Mesenchymal stem cell (in vitro differentiated cells and primary cell): ENCODE measurements at regions not wholly inside any gene's neighbourhood (a gene's known extent, or its start where the extent isn't known, plus 50 kb on each side); places are given as distances from the start of the nearest gene placed in this dataset.

Source experiments
- DNase-seq: peaks from one replicate; pipeline ENCODE4 v3.0.0-alpha.2; 2013
- H2AFZ ChIP-seq: one replicate; pipeline ENCODE4 v1.6.1; 2013; ENCODE audit warnings: low read depth, mild to moderate bottlenecking, control low read depth, inconsistent platforms, low read length, moderate library complexity
- H2AK5ac ChIP-seq: 2 replicates; pipeline ENCODE4 v1.6.1; 2013; ENCODE audit warnings: low read length, moderate library complexity, mild to moderate bottlenecking, inconsistent platforms; ENCODE audit not compliant: severe bottlenecking
- H2BK120ac ChIP-seq: one replicate; pipeline ENCODE4 v1.6.1; 2013; ENCODE audit warnings: low read depth, mild to moderate bottlenecking, inconsistent platforms, low read length, moderate library complexity
- H2BK12ac ChIP-seq, 2 experiments: one replicate each; pipeline ENCODE4 v1.6.1; 2013; ENCODE audit warnings: inconsistent platforms in 2 of 2, low read length in 2 of 2, mild to moderate bottlenecking in 2 of 2, moderate library complexity in 2 of 2, control low read depth in 1 of 2
- H2BK15ac ChIP-seq: one replicate; pipeline ENCODE4 v1.6.1; 2013; ENCODE audit warnings: mild to moderate bottlenecking, low read depth, inconsistent platforms; ENCODE audit not compliant: poor library complexity, severe bottlenecking
- H2BK5ac ChIP-seq: 2 replicates; pipeline ENCODE4 v1.6.1; 2013; ENCODE audit warnings: low read depth, mild to moderate bottlenecking, low read length, control low read depth, inconsistent platforms; ENCODE audit not compliant: poor library complexity, severe bottlenecking
- H3K14ac ChIP-seq, 2 experiments: one replicate each; pipeline ENCODE4 v1.6.1; 2013; ENCODE audit warnings: inconsistent platforms in 2 of 2, low read length in 2 of 2, control low read depth in 1 of 2, mild to moderate bottlenecking in 1 of 2, moderate library complexity in 1 of 2
- H3K18ac ChIP-seq, 2 experiments: one replicate each; pipeline ENCODE4 v1.6.1; 2013; ENCODE audit warnings: inconsistent platforms in 2 of 2, low read length in 2 of 2, control low read depth in 1 of 2, low read depth in 1 of 2, mild to moderate bottlenecking in 1 of 2
- H3K23ac ChIP-seq, 2 experiments: one replicate each; pipeline ENCODE4 v1.6.1; 2013; ENCODE audit warnings: inconsistent platforms in 2 of 2, low read length in 2 of 2, mild to moderate bottlenecking in 2 of 2, moderate library complexity in 2 of 2, control low read depth in 1 of 2
- H3K27ac ChIP-seq: 2 replicates; pipeline ENCODE4 v1.5.1; 2013; ENCODE audit warnings: mild to moderate bottlenecking, moderate library complexity, low read length, control low read depth, inconsistent platforms; ENCODE audit not compliant: poor library complexity, severe bottlenecking
- H3K27me3 ChIP-seq, 2 experiments: 2 replicates each; pipeline versions ENCODE4 v1.6.1 to v1.7.0; 2013; ENCODE audit warnings: low read length in 2 of 2, mild to moderate bottlenecking in 2 of 2, moderate library complexity in 2 of 2, control low read depth in 1 of 2, inconsistent platforms in 1 of 2; ENCODE audit not compliant: control insufficient read depth in 1 of 2, insufficient read depth in 1 of 2
- H3K36me3 ChIP-seq, 2 experiments: 2 replicates each; pipeline versions ENCODE4 v1.6.1 to v1.7.0; 2013; ENCODE audit warnings: low read length in 2 of 2, control low read depth in 1 of 2, inconsistent platforms in 1 of 2, low read depth in 1 of 2, mild to moderate bottlenecking in 1 of 2; ENCODE audit not compliant: insufficient read depth in 2 of 2, control insufficient read depth in 1 of 2
- H3K4ac ChIP-seq, 2 experiments: one replicate each; pipeline ENCODE4 v1.6.1; 2013; ENCODE audit warnings: inconsistent platforms in 2 of 2, low read length in 2 of 2, mild to moderate bottlenecking in 2 of 2, moderate library complexity in 2 of 2, control low read depth in 1 of 2, low read depth in 1 of 2
- H3K4me1 ChIP-seq: 2 replicates; pipeline ENCODE4 v1.6.1; 2013; ENCODE audit warnings: low read depth, low read length, control low read depth; ENCODE audit not compliant: control insufficient read depth, insufficient read depth
- H3K4me2 ChIP-seq: 2 replicates; pipeline ENCODE4 v1.6.1; 2013; ENCODE audit warnings: low read length, mild to moderate bottlenecking, inconsistent platforms; ENCODE audit not compliant: poor library complexity, severe bottlenecking
- H3K4me3 ChIP-seq, 2 experiments: 2 replicates each; pipeline versions ENCODE4 v1.5.1 to v1.7.0; 2013; ENCODE audit warnings: low read length in 2 of 2, mild to moderate bottlenecking in 2 of 2, control low read depth in 1 of 2, low read depth in 1 of 2; ENCODE audit not compliant: insufficient read depth in 1 of 2
- H3K79me1 ChIP-seq: replicated peaks from 2 replicates; pipeline ENCODE4 v1.6.1; 2013; ENCODE audit warnings: mild to moderate bottlenecking, control low read depth, low read length, inconsistent platforms; ENCODE audit not compliant: poor library complexity, severe bottlenecking
- H3K9ac ChIP-seq: 2 replicates; pipeline ENCODE4 v1.7.0; 2013; ENCODE audit warnings: mild to moderate bottlenecking, low read length, moderate library complexity
- H3K9me3 ChIP-seq: 2 replicates; pipeline ENCODE4 v1.7.0; 2013; ENCODE audit warnings: mild to moderate bottlenecking, low read length; ENCODE audit not compliant: control insufficient read depth
- H4K8ac ChIP-seq: one replicate; pipeline ENCODE4 v1.6.1; 2013; ENCODE audit warnings: inconsistent platforms, mild to moderate bottlenecking, low read length, moderate library complexity
- H4K91ac ChIP-seq: one replicate; pipeline ENCODE4 v1.6.1; 2013; ENCODE audit warnings: mild to moderate bottlenecking, low read length, inconsistent platforms
- WGBS: methylation state at CpG from one replicate; pipeline ENCODE4 v1.1.7; 2013; ENCODE audit warnings: mixed read lengths; 5-methylcytosine and 5-hydroxymethylcytosine counted together

DNA sequence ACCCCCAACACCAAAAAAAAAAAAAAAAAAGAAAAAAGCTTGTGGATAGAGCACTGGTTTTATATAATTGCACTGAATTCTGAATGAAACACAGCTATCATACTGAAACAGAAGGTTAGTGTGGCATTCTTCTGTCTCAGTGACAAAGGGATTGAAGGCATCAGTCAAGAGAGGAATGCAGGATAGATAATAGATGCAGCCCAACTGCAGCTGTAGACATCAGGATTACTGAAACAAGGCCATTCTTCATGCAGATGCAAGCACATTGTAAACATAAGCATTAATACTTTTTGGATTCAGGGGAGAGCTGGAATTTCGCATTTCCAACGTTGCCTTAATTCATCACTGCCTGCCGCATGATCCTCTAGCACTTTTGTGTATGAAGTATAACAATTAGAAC lies 897.4 kb upstream of the KLHL29 start:
- WGBS, result 83% methylated on average over 3 of the region's 3 CpGs
- H4K91ac ChIP-seq, result no peak overlapping the region
- H3K79me1 ChIP-seq, result no peaks in the 10 kb centered on the region
- H2BK12ac ChIP-seq, result no peak overlapping the region
- H2BK120ac ChIP-seq, result no peak overlapping the region
- no peak overlapping the region for H3K4me2 ChIP-seq
- no peak overlapping the region for H2BK15ac ChIP-seq
- H2BK5ac ChIP-seq, result no peak overlapping the region
- no peak overlapping the region for H4K8ac ChIP-seq
- H2AK5ac ChIP-seq, result no peak overlapping the region
- no peak overlapping the region for H3K9ac ChIP-seq
- H3K4me1 ChIP-seq, result no peaks in the 10 kb centered on the region
- no peak overlapping the region for H2AFZ ChIP-seq
- H3K18ac ChIP-seq, result no peak overlapping the region
- H3K27ac ChIP-seq, result no peak overlapping the region
- no peak for DNase-seq
- no peak overlapping the region for H3K14ac ChIP-seq
- no peak overlapping the region for H3K4ac ChIP-seq
- H3K23ac ChIP-seq, result no peak overlapping the region
- H3K36me3 ChIP-seq, result no peaks in the 10 kb centered on the region
- no peaks in the 10 kb centered on the region for H3K9me3 ChIP-seq
- no peak overlapping the region for H3K4me3 ChIP-seq
- peaks cover 0 to 60% of the 10 kb centered on the region in 2 experiments for H3K27me3 ChIP-seq

- no peak overlapping the region for H3K4me3 ChIP-seq
- H4K8ac ChIP-seq, result no peak overlapping the region
- no peak overlapping the region for H3K27ac ChIP-seq
- H3K18ac ChIP-seq, result no peak overlapping the region
- no peak overlapping the region for H3K9ac ChIP-seq
- no peak overlapping the region for H2BK12ac ChIP-seq
- no peak overlapping the region for H3K4ac ChIP-seq
- peaks cover 0 to 32% of the 10 kb centered on the region in 2 experiments for H3K27me3 ChIP-seq
- no peaks in the 10 kb centered on the region for H3K36me3 ChIP-seq
- H3K79me1 ChIP-seq, result no peaks in the 10 kb centered on the region
- no peak overlapping the region for H2BK120ac ChIP-seq
- no peaks in the 10 kb centered on the region for H3K4me1 ChIP-seq
- H4K91ac ChIP-seq, result no peak overlapping the region
- H3K9me3 ChIP-seq, result no peaks in the 10 kb centered on the region
- DNase-seq, result no peak
- H2AFZ ChIP-seq, result no peak overlapping the region
- no peak overlapping the region for H2BK5ac ChIP-seq
- no peak overlapping the region for H2AK5ac ChIP-seq
- WGBS, result 78% methylated on average over 4 of the region's 5 CpGs
- no peak overlapping the region for H3K4me2 ChIP-seq
- no peak overlapping the region for H2BK15ac ChIP-seq
- H3K23ac ChIP-seq, result no peak overlapping the region
- H3K14ac ChIP-seq, result no peak overlapping the region
Observed at GRCh38 chr2:22491442-22491841, 893.5 kb upstream of the KLHL29 start.

DNA sequence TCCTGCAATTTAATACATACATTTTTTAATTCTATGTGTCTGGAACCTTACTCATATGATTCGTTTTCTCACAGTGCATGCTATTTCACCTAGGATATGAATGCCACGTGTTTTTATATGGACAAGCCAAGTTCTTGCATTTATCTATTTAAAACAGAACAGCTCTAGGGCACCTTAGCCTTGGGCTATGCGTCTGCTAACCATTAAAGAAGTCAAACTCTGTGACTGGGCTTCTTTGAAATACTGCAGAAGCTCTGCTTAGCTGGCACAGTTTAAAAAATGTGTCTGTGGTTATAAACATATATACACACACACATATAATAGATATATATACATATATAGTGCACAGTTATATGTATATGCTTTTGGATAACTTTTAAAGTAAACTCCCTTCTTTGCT lies 890.8 kb upstream of the KLHL29 start:
- no peak overlapping the region for H2BK15ac ChIP-seq
- H2BK120ac ChIP-seq, result no peak overlapping the region
- H3K4me2 ChIP-seq, result no peak overlapping the region
- H3K27me3 ChIP-seq, result peaks cover 0 to 16% of the 10 kb centered on the region in 2 experiments
- 54% methylated on average over 2 of the region's 3 CpGs for WGBS
- H4K91ac ChIP-seq, result no peak overlapping the region
- H3K9me3 ChIP-seq, result no peaks in the 10 kb centered on the region
- H3K18ac ChIP-seq, result no peak overlapping the region
- no peak for DNase-seq
- no peak overlapping the region for H3K9ac ChIP-seq
- no peak overlapping the region for H3K27ac ChIP-seq
- H3K4me1 ChIP-seq, result no peaks in the 10 kb centered on the region
- H3K4me3 ChIP-seq, result no peak overlapping the region
- no peak overlapping the region for H2AK5ac ChIP-seq
- no peak overlapping the region for H2AFZ ChIP-seq
- H3K36me3 ChIP-seq, result no peaks in the 10 kb centered on the region
- H3K79me1 ChIP-seq, result no peaks in the 10 kb centered on the region
- no peak overlapping the region for H3K14ac ChIP-seq
- no peak overlapping the region for H2BK12ac ChIP-seq
- H3K4ac ChIP-seq, result no peak overlapping the region
- H2BK5ac ChIP-seq, result no peak overlapping the region
- no peak overlapping the region for H4K8ac ChIP-seq
- no peak overlapping the region for H3K23ac ChIP-seq

DNA sequence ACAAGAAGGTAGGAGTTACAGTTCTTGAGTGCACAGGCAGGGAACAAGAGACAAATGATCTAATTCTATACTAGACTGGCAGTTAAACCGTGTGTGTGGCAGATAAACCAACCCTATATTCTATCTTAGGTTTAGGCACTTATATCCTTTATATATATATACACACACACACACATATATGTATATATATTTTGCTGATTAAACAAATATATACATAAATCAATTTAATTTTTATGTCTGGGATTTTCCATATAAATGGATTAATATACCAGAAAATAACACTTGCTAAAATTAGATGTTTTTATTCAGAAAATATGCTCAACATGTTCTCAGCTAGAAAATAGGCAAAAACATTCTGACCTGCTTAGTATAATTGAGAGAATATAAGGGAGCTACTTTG lies 887.9 kb upstream of the KLHL29 start:
- H2BK120ac ChIP-seq, result no peak overlapping the region
- no peak overlapping the region for H3K4me3 ChIP-seq
- H4K91ac ChIP-seq, result no peak overlapping the region
- no peak overlapping the region for H2BK12ac ChIP-seq
- no peak overlapping the region for H2BK15ac ChIP-seq
- no peaks in the 10 kb centered on the region for H3K79me1 ChIP-seq
- H3K36me3 ChIP-seq, result no peaks in the 10 kb centered on the region
- H3K27me3 ChIP-seq, result peaks cover 0 to 15% of the 10 kb centered on the region in 2 experiments
- H3K4me1 ChIP-seq, result no peaks in the 10 kb centered on the region
- H2AK5ac ChIP-seq, result no peak overlapping the region
- H3K4ac ChIP-seq, result no peak overlapping the region
- H3K27ac ChIP-seq, result no peak overlapping the region
- no peak overlapping the region for H3K18ac ChIP-seq
- H3K4me2 ChIP-seq, result no peak overlapping the region
- no peak overlapping the region for H2BK5ac ChIP-seq
- H3K9me3 ChIP-seq, result no peaks in the 10 kb centered on the region
- H3K23ac ChIP-seq, result no peak overlapping the region
- no peak overlapping the region for H3K9ac ChIP-seq
- no peak overlapping the region for H3K14ac ChIP-seq
- no CpG with 5 or more reads among the region's 1 CpG for WGBS
- H4K8ac ChIP-seq, result no peak overlapping the region
- no peak for DNase-seq
- no peak overlapping the region for H2AFZ ChIP-seq
